HG02885 (cell line): ENCODE measurements at regions not wholly inside any gene's neighbourhood (a gene's known extent, or its start where the extent isn't known, plus 50 kb on each side); places are given as distances from the start of the nearest gene placed in this dataset.
"Not testable (repeated sequence)": the region's sequence is repeated elsewhere in the genome, so short reads cannot be mapped to it uniquely, and the experiment has no call there.

Source experiments
- ATAC-seq: cut with Tn5 transposase; IDR thresholded peaks from one replicate; pipeline ENCODE4 v1.9.1; 2021; ENCODE audit warnings: mild to moderate bottlenecking; ENCODE audit not compliant: unreplicated experiment, poor library complexity

- not testable (repeated sequence) for ATAC-seq
Observed at GRCh38 chr21:6428498-6429092, 4092.8 kb upstream of the TPTE start.

GRCh38 chr21:6429924-6430323 lies 4091.5 kb upstream of the TPTE start:
- not testable (repeated sequence) for ATAC-seq

GRCh38 chr21:6433149-6433548 lies 4088.2 kb upstream of the TPTE start:
- ATAC-seq: not testable (repeated sequence)

GRCh38 chr21:6436205-6436604 lies 4085.2 kb upstream of the TPTE start:
- not testable (repeated sequence) for ATAC-seq

GRCh38 chr21:6436971-6437833 lies 4084.2 kb upstream of the TPTE start:
- not testable (repeated sequence) for ATAC-seq

GRCh38 chr21:6437834-6438187 lies 4083.6 kb upstream of the TPTE start:
- not testable (repeated sequence) for ATAC-seq

- not testable (repeated sequence) for ATAC-seq
Observed at GRCh38 chr21:6439058-6439457, 4082.3 kb upstream of the TPTE start.

- not testable (repeated sequence) for ATAC-seq
Observed at GRCh38 chr21:6454648-6455340, 4066.6 kb upstream of the TPTE start.

- not testable (repeated sequence) for ATAC-seq
Observed at GRCh38 chr21:6456011-6456661, 4065.2 kb upstream of the TPTE start.

- ATAC-seq: not testable (repeated sequence)
Observed at GRCh38 chr21:6459761-6460160, 4061.6 kb upstream of the TPTE start.

- not testable (repeated sequence) for ATAC-seq
Observed at GRCh38 chr21:6461358-6461757, 4060.0 kb upstream of the TPTE start.

- ATAC-seq: not testable (repeated sequence)
Observed at GRCh38 chr21:6464419-6464818, 4057.0 kb upstream of the TPTE start.

- not testable (repeated sequence) for ATAC-seq
Observed at GRCh38 chr21:6466081-6466698, 4055.2 kb upstream of the TPTE start.

- ATAC-seq: not testable (repeated sequence)
Observed at GRCh38 chr21:6466707-6467106, 4054.7 kb upstream of the TPTE start.

GRCh38 chr21:6467189-6467774 lies 4054.1 kb upstream of the TPTE start:
- not testable (repeated sequence) for ATAC-seq

GRCh38 chr21:6467907-6468306 lies 4053.5 kb upstream of the TPTE start:
- ATAC-seq: not testable (repeated sequence)

- not testable (repeated sequence) for ATAC-seq
Observed at GRCh38 chr21:6468331-6468860, 4053.0 kb upstream of the TPTE start.

GRCh38 chr21:6474250-6474968 lies 4047.0 kb upstream of the TPTE start:
- not testable (repeated sequence) for ATAC-seq

- ATAC-seq: not testable (repeated sequence)
Observed at GRCh38 chr21:6481116-6481515, 4040.3 kb upstream of the TPTE start.
